ENCODE measurements at regions not wholly inside any gene's neighbourhood (a gene's known extent, or its start where the extent isn't known, plus 50 kb on each side); places are given as distances from the start of the nearest gene placed in this dataset.

- TF ChIP-seq CTCF (IDR thresholded peaks at IDR 0.05) (no peak), POLR2A (IDR thresholded peaks at IDR 0.05) (no peak)
These were observed 232.5 kb downstream of the ANKRD50 start for GRCh38 chr4:124480061-124480460.
